Suprapubic skin (tissue), 4 donors: ENCODE measurements at regions not wholly inside any gene's neighbourhood (a gene's known extent, or its start where the extent isn't known, plus 50 kb on each side); places are given as distances from the start of the nearest gene placed in this dataset.

Experiments used
- EP300 ChIP-seq: sonication (generic); formaldehyde crosslinking; IDR thresholded peaks from one replicate; pipeline ENCODE4 v1.6.1; 2017; ENCODE audit warnings: antibody characterized with exemption
- POLR2A ChIP-seq, 2 donors: fragments of 450-650 bp; IDR thresholded peaks; one replicate each; pipeline ENCODE4 v1.6.1; 2017; ENCODE audit warnings: antibody characterized with exemption in 2 of 2, mild to moderate bottlenecking in 2 of 2, moderate library complexity in 2 of 2
- POLR2AphosphoS5 ChIP-seq, 3 donors: sonication (generic); formaldehyde crosslinking; IDR thresholded peaks; one replicate each; pipeline ENCODE4 v1.6.1; 2017; ENCODE audit warnings: antibody characterized with exemption in 3 of 3
- TF ChIP-seq, protein P1 (sequence below), 2 donors: fragments of 200-600 bp in 1 of 2; fragments of 450-650 bp in 1 of 2; sonication (generic) in 1 of 2; IDR thresholded peaks; one replicate each; pipeline ENCODE4 v1.5.1; 2016 to 2019; ENCODE audit warnings: antibody characterized with exemption in 2 of 2, mild to moderate bottlenecking in 1 of 2, moderate library complexity in 1 of 2

DNA sequence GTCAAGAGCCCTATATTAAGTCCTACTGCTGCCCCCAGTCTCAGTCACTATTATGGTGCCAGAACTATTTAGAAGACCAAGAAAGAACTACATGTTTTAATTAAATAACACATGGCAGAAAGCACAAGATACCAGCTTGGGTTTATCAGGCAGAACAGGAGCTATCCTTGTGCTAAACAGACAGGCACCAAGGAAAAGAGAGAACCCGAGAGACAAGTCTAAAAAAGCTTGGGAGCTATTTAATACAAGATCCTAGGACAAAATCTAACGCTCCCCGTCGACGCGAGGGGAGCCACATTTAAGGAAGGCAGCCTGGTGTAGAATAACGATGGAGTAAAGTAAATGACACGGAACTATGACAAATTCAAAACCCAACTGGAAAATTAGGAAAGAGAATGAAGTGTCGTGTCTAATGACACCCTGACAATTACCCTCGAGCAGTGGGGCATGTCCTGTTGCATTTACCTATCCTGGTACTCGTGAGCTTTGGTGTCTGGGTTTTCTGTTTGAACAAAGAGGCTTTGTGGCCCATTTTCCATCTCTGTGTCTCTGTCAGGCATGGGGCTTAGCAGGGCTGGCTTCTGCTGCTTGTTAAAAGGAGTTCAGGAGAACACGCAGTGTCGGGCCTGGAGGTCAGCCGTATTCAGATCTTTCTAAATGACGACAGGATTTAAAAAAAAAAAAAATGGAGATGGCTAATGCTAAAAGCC is 140.6 kb downstream of the ETNK1 start:
- TF ChIP-seq, protein P1, sequence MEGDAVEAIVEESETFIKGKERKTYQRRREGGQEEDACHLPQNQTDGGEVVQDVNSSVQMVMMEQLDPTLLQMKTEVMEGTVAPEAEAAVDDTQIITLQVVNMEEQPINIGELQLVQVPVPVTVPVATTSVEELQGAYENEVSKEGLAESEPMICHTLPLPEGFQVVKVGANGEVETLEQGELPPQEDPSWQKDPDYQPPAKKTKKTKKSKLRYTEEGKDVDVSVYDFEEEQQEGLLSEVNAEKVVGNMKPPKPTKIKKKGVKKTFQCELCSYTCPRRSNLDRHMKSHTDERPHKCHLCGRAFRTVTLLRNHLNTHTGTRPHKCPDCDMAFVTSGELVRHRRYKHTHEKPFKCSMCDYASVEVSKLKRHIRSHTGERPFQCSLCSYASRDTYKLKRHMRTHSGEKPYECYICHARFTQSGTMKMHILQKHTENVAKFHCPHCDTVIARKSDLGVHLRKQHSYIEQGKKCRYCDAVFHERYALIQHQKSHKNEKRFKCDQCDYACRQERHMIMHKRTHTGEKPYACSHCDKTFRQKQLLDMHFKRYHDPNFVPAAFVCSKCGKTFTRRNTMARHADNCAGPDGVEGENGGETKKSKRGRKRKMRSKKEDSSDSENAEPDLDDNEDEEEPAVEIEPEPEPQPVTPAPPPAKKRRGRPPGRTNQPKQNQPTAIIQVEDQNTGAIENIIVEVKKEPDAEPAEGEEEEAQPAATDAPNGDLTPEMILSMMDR (IDR thresholded peaks at IDR 0.05): no peak
- TF ChIP-seq POLR2A (IDR thresholded peaks at IDR 0.05): no peak
- TF ChIP-seq POLR2AphosphoS5 (IDR thresholded peaks at IDR 0.05): no peak
- no peak for TF ChIP-seq EP300
